HepG2 (cell line): ENCODE measurements at regions not wholly inside any gene's neighbourhood (a gene's known extent, or its start where the extent isn't known, plus 50 kb on each side); places are given as distances from the start of the nearest gene placed in this dataset.

Source experiments
- ELF1 ChIP-seq: sonication (generic); formaldehyde crosslinking; IDR thresholded peaks from 2 replicates; pipeline ENCODE4 v1.4.0; 2020; ENCODE audit warnings: missing genetic modification reagents
- HNF4G ChIP-seq, 2 experiments: sonication (generic) in 1 of 2; formaldehyde crosslinking in 1 of 2; IDR thresholded peaks; 2 replicates each; pipeline versions ENCODE4 v1.4.0 to v1.6.1; 2011 to 2020; ENCODE audit warnings: borderline replicate concordance in 2 of 2, low read depth in 2 of 2, mild to moderate bottlenecking in 2 of 2, low read length in 1 of 2, missing genetic modification reagents in 1 of 2, moderate library complexity in 1 of 2
- ISL2 ChIP-seq: sonication (generic); formaldehyde crosslinking; IDR thresholded peaks from 2 replicates; pipeline ENCODE4 v1.5.0; 2020; ENCODE audit warnings: missing genetic modification reagents
- KLF15 ChIP-seq: sonication (generic); formaldehyde crosslinking; IDR thresholded peaks from 2 replicates; pipeline ENCODE4 v1.8.1; 2023; ENCODE audit warnings: borderline replicate concordance, mild to moderate bottlenecking, inconsistent platforms, missing genetic modification reagents, mixed read lengths
- NFRKB ChIP-seq: fragments of 450-650 bp; IDR thresholded peaks from 2 replicates; pipeline ENCODE4 v1.6.1; 2017
- NR2F6 ChIP-seq, 2 experiments: IDR thresholded peaks; 2 replicates each; pipeline ENCODE4 v1.6.1; 2016; ENCODE audit warnings: antibody characterized with exemption in 1 of 2, mild to moderate bottlenecking in 1 of 2
- RNF2 ChIP-seq: fragments of 450-650 bp; conservative IDR thresholded peaks from 2 replicates; pipeline ENCODE4 v1.6.1; 2016; ENCODE audit warnings: low read depth
- RXRA ChIP-seq: sonication (generic); formaldehyde crosslinking; IDR thresholded peaks from 2 replicates; pipeline ENCODE4 v1.5.1; 2020; ENCODE audit warnings: missing genetic modification reagents
- TEAD3 ChIP-seq: optimal IDR thresholded peaks from 2 replicates; pipeline ENCODE3; 2016; ENCODE audit warnings: borderline replicate concordance
- ZBTB7B ChIP-seq: sonication (generic); formaldehyde crosslinking; IDR thresholded peaks from 2 replicates; pipeline ENCODE4 v1.4.0; 2020; ENCODE audit warnings: missing genetic modification reagents
- ZFP37 ChIP-seq: sonication (generic); formaldehyde crosslinking; IDR thresholded peaks from 2 replicates; pipeline ENCODE4 v1.4.0; 2020; ENCODE audit warnings: missing genetic modification reagents, borderline replicate concordance
- ZKSCAN8 ChIP-seq: IDR thresholded peaks from 2 replicates; pipeline ENCODE4 v1.6.1; 2016; ENCODE audit warnings: borderline replicate concordance, missing genetic modification reagents, missing compliant biosample characterization
- ZNF530 ChIP-seq: sonication (generic); formaldehyde crosslinking; IDR thresholded peaks from 2 replicates; pipeline ENCODE4 v1.5.0; 2020; ENCODE audit warnings: low read depth, mild to moderate bottlenecking, missing genetic modification reagents
- ZNF747 ChIP-seq: sonication (generic); formaldehyde crosslinking; IDR thresholded peaks from 2 replicates; pipeline ENCODE4 v1.8.1; 2023; ENCODE audit warnings: missing genetic modification reagents, mild to moderate bottlenecking, borderline replicate concordance
- TF ChIP-seq, protein P1 (sequence below): sonication (generic); formaldehyde crosslinking; IDR thresholded peaks from 2 replicates; pipeline ENCODE4 v1.8.1; 2023; ENCODE audit warnings: mild to moderate bottlenecking, missing genetic modification reagents
- TF ChIP-seq, protein P2 (sequence below): sonication (generic); formaldehyde crosslinking; IDR thresholded peaks from 2 replicates; pipeline ENCODE4 v1.4.0; 2020; ENCODE audit warnings: mild to moderate bottlenecking, low read depth, missing genetic modification reagents
- TF ChIP-seq, protein P3 (sequence below): IDR thresholded peaks from 2 replicates; pipeline ENCODE4 v1.6.1; 2018; ENCODE audit warnings: missing genetic modification reagents, mild to moderate bottlenecking, missing compliant biosample characterization
- TF ChIP-seq, protein P4 (sequence below): sonication (generic); formaldehyde crosslinking; IDR thresholded peaks from 2 replicates; pipeline ENCODE4 v1.5.1; 2020; ENCODE audit warnings: mild to moderate bottlenecking, missing genetic modification reagents, borderline replicate concordance
- TF ChIP-seq, protein P5 (sequence below): sonication (generic); formaldehyde crosslinking; IDR thresholded peaks from 2 replicates; pipeline ENCODE4 v1.4.0; 2020; ENCODE audit warnings: missing genetic modification reagents

DNA sequence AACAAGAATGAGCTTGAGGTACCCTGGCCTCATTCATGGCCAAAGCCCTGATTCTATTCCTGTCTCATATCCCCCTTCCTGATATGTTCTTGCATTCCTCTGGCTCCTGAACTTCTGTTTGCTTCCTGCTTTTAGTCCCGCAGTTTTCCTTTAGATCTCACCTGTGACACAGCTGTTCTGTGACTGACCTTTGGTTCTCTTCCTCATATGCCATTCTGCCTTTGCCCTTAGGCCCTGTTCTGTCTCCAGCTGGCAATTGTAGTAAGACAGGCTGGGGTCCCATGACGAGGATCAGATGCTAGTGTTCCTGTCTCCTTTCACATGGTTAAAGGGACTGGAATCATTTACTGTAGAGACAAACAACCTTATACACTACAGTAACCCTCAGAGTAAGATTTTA lies 59.0 kb upstream of the PDE3B start (continued):
- TF ChIP-seq, protein P1, sequence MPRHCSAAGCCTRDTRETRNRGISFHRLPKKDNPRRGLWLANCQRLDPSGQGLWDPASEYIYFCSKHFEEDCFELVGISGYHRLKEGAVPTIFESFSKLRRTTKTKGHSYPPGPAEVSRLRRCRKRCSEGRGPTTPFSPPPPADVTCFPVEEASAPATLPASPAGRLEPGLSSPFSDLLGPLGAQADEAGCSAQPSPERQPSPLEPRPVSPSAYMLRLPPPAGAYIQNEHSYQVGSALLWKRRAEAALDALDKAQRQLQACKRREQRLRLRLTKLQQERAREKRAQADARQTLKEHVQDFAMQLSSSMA (CRISPR knock-in tag) = 0 out of 2 replicates have a peak, but pooled peaks have one; percentile 30
- TF ChIP-seq ZKSCAN8 (CRISPR knock-in tag) = peak; percentile 53; the same call in 1 of the 2 replicates
- TF ChIP-seq NFRKB = no peak
- TF ChIP-seq, protein P2, sequence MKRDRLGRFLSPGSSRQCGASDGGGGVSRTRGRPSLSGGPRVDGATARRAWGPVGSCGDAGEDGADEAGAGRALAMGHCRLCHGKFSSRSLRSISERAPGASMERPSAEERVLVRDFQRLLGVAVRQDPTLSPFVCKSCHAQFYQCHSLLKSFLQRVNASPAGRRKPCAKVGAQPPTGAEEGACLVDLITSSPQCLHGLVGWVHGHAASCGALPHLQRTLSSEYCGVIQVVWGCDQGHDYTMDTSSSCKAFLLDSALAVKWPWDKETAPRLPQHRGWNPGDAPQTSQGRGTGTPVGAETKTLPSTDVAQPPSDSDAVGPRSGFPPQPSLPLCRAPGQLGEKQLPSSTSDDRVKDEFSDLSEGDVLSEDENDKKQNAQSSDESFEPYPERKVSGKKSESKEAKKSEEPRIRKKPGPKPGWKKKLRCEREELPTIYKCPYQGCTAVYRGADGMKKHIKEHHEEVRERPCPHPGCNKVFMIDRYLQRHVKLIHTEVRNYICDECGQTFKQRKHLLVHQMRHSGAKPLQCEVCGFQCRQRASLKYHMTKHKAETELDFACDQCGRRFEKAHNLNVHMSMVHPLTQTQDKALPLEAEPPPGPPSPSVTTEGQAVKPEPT = no peak
- no peak for TF ChIP-seq KLF15
- TF ChIP-seq RXRA (CRISPR knock-in tag) = peak; percentile 47; the same call in 1 of the 2 replicates
- peak; percentile 82 for TF ChIP-seq ELF1 (CRISPR knock-in tag)
- TF ChIP-seq NR2F6 (IDR thresholded peaks at IDR 0.05) = peak; percentile 72
- peak; percentile 91 for TF ChIP-seq NR2F6 (CRISPR knock-in tag; IDR thresholded peaks at IDR 0.05)
- TF ChIP-seq, protein P3, sequence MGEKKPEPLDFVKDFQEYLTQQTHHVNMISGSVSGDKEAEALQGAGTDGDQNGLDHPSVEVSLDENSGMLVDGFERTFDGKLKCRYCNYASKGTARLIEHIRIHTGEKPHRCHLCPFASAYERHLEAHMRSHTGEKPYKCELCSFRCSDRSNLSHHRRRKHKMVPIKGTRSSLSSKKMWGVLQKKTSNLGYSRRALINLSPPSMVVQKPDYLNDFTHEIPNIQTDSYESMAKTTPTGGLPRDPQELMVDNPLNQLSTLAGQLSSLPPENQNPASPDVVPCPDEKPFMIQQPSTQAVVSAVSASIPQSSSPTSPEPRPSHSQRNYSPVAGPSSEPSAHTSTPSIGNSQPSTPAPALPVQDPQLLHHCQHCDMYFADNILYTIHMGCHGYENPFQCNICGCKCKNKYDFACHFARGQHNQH (CRISPR knock-in tag) = 0 out of 2 replicates have a peak, but pooled peaks have one; percentile 49
- 0 out of 2 replicates have a peak, but pooled peaks have one; percentile 57 for TF ChIP-seq ZBTB7B (CRISPR knock-in tag)
- peak; percentile 85 for TF ChIP-seq HNF4G (IDR thresholded peaks at IDR 0.05; ENCODE audit: borderline replicate concordance, low read depth, low read length)
- peak; percentile 78; the same call in 1 of the 2 replicates for TF ChIP-seq HNF4G (CRISPR knock-in tag; IDR thresholded peaks at IDR 0.05; ENCODE audit: borderline replicate concordance, low read depth)
- TF ChIP-seq, protein P4, sequence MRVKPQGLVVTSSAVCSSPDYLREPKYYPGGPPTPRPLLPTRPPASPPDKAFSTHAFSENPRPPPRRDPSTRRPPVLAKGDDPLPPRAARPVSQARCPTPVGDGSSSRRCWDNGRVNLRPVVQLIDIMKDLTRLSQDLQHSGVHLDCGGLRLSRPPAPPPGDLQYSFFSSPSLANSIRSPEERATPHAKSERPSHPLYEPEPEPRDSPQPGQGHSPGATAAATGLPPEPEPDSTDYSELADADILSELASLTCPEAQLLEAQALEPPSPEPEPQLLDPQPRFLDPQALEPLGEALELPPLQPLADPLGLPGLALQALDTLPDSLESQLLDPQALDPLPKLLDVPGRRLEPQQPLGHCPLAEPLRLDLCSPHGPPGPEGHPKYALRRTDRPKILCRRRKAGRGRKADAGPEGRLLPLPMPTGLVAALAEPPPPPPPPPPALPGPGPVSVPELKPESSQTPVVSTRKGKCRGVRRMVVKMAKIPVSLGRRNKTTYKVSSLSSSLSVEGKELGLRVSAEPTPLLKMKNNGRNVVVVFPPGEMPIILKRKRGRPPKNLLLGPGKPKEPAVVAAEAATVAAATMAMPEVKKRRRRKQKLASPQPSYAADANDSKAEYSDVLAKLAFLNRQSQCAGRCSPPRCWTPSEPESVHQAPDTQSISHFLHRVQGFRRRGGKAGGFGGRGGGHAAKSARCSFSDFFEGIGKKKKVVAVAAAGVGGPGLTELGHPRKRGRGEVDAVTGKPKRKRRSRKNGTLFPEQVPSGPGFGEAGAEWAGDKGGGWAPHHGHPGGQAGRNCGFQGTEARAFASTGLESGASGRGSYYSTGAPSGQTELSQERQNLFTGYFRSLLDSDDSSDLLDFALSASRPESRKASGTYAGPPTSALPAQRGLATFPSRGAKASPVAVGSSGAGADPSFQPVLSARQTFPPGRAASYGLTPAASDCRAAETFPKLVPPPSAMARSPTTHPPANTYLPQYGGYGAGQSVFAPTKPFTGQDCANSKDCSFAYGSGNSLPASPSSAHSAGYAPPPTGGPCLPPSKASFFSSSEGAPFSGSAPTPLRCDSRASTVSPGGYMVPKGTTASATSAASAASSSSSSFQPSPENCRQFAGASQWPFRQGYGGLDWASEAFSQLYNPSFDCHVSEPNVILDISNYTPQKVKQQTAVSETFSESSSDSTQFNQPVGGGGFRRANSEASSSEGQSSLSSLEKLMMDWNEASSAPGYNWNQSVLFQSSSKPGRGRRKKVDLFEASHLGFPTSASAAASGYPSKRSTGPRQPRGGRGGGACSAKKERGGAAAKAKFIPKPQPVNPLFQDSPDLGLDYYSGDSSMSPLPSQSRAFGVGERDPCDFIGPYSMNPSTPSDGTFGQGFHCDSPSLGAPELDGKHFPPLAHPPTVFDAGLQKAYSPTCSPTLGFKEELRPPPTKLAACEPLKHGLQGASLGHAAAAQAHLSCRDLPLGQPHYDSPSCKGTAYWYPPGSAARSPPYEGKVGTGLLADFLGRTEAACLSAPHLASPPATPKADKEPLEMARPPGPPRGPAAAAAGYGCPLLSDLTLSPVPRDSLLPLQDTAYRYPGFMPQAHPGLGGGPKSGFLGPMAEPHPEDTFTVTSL = peak; percentile 75; the same call in 1 of the 2 replicates
- 0 out of 2 replicates have a peak, but pooled peaks have one; percentile 35 for TF ChIP-seq ZFP37 (CRISPR knock-in tag)
- TF ChIP-seq ZNF530 (CRISPR knock-in tag) = no peak
- TF ChIP-seq RNF2 = no peak
- TF ChIP-seq ISL2 (CRISPR knock-in tag) = peak; percentile 72
- TF ChIP-seq, protein P5, sequence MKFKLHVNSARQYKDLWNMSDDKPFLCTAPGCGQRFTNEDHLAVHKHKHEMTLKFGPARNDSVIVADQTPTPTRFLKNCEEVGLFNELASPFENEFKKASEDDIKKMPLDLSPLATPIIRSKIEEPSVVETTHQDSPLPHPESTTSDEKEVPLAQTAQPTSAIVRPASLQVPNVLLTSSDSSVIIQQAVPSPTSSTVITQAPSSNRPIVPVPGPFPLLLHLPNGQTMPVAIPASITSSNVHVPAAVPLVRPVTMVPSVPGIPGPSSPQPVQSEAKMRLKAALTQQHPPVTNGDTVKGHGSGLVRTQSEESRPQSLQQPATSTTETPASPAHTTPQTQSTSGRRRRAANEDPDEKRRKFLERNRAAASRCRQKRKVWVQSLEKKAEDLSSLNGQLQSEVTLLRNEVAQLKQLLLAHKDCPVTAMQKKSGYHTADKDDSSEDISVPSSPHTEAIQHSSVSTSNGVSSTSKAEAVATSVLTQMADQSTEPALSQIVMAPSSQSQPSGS = 0 out of 2 replicates have a peak, but pooled peaks have one; percentile 31
- peak; percentile 95 for TF ChIP-seq TEAD3 (CRISPR knock-in tag)
- TF ChIP-seq ZNF747 = 0 out of 2 replicates have a peak, but pooled peaks have one; percentile 33
